GM06990 (cell line): ENCODE measurements at regions not wholly inside any gene's neighbourhood (a gene's known extent, or its start where the extent isn't known, plus 50 kb on each side); places are given as distances from the start of the nearest gene placed in this dataset.

Experiments used
- DNase-seq: peaks from one replicate; pipeline ENCODE4 v3.0.0-alpha.2; 2011; ENCODE audit not compliant: insufficient read length; ENCODE audit errors: extremely low read depth
- H3K27me3 ChIP-seq: replicated peaks from 2 replicates; pipeline ENCODE4 v1.6.0; 2011; ENCODE audit warnings: low read length; ENCODE audit not compliant: control insufficient read depth, insufficient read depth
- H3K36me3 ChIP-seq: 2 replicates; pipeline ENCODE4 v1.5.1; 2011; ENCODE audit warnings: low read length; ENCODE audit not compliant: control insufficient read depth, insufficient read depth
- H3K4me3 ChIP-seq: replicated peaks from 2 replicates; pipeline ENCODE4 v1.5.1; 2011; ENCODE audit warnings: low read depth, mild to moderate bottlenecking, control low read depth, low read length
- TF ChIP-seq, protein P1 (sequence below): IDR thresholded peaks from 2 replicates; pipeline ENCODE4 v1.5.1; 2011; ENCODE audit warnings: low read length, control low read depth, mild to moderate bottlenecking, inconsistent platforms; ENCODE audit not compliant: insufficient read depth, poor library complexity, severe bottlenecking

DNA sequence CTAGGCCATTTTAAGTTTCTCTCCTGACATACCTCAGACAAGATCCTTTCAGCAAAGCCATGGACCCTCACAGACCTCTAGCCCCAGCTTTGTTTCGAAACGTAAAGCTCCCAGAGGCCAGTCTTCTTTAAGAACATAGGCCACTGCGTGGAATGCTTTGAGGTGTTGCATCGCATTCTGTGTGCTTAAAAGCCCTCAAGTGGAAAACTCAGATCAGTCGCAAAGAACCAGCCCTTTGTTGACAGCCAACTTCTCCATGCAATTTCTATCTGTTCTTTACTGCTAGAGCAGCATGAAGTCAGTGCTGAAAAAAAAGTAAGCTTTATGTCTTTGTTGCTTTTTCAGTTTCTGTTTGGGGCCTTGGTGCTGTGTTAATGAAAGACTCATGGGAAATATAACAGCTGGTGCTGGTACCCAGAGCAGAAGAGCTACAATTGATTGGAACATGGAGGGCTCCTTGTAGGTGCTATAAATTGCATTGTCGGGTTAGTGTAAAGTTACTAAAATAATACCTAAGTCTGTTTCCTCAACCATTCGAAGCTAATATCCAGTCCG is 142.6 kb downstream of the MAP3K7 start:
- peaks cover 4% of the 10 kb centered on the region for H3K27me3 ChIP-seq
- TF ChIP-seq, protein P1, sequence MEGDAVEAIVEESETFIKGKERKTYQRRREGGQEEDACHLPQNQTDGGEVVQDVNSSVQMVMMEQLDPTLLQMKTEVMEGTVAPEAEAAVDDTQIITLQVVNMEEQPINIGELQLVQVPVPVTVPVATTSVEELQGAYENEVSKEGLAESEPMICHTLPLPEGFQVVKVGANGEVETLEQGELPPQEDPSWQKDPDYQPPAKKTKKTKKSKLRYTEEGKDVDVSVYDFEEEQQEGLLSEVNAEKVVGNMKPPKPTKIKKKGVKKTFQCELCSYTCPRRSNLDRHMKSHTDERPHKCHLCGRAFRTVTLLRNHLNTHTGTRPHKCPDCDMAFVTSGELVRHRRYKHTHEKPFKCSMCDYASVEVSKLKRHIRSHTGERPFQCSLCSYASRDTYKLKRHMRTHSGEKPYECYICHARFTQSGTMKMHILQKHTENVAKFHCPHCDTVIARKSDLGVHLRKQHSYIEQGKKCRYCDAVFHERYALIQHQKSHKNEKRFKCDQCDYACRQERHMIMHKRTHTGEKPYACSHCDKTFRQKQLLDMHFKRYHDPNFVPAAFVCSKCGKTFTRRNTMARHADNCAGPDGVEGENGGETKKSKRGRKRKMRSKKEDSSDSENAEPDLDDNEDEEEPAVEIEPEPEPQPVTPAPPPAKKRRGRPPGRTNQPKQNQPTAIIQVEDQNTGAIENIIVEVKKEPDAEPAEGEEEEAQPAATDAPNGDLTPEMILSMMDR, result no peak
- no peak overlapping the region for H3K4me3 ChIP-seq
- DNase-seq, result no peak
- no peaks in the 10 kb centered on the region for H3K36me3 ChIP-seq

DNA sequence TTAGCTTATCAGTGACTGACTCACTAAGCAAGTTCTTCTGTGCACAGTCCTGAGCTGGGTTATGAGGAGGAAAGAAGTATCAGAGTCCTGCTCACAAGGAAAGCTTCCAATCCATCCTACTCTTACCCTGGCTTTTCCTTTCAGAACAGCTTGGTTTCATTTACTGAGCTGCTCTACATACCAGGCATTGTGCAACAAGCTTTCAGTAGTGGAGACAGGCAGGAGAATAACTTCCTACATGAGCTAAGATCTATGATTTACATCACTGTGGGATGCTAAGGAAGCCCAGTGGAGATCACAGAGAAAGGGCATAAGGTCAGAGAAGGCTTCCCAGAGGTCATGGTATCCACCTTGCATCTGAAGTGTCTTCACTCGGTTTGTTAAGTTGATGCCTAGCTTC is 144.5 kb downstream of the MAP3K7 start:
- Histone ChIP-seq H3K27me3 (peaks cover 4% of the 10 kb centered on the region), H3K4me3 (no peak overlapping the region), H3K36me3 (no peaks in the 10 kb centered on the region)
- no peak for DNase-seq
- TF ChIP-seq, protein P1, result no peak

DNA sequence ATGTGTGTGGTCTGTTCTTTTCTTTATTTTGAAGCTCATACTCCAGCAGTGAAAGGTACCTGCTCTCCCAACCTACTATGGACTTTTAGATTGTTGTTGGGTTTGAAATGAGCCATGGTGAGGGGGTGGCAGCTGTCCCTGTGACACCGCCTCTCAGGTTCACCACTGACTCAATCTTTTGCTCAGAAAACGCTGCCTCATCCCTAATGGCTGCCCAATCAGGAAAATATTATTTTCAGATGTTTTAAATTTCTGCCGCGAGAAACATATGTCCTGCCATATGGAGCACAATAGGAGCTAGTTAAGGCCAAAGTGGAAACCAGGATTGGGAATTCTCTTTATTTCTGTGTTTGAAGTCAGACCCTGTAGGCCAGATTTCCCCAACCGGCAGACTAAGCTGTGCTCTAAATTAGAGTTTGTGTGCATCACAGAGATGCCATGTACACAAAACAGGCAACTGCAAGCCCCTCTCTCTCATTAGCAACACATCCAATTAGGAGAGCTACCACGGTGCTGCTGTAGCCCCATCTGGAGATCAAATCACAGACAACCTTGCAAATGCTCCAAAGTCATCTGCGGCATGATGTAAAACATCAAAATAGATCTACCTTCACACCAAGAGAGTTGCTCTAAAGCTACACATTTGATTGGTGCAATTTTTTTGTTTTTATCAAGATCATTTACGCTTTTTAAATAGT is 144.1 kb upstream of the BACH2 start:
- TF ChIP-seq, protein P1, result no peak
- no peak overlapping the region for H3K4me3 ChIP-seq
- peaks cover 4% of the 10 kb centered on the region for H3K27me3 ChIP-seq
- no peaks in the 10 kb centered on the region for H3K36me3 ChIP-seq
- no peak for DNase-seq

DNA sequence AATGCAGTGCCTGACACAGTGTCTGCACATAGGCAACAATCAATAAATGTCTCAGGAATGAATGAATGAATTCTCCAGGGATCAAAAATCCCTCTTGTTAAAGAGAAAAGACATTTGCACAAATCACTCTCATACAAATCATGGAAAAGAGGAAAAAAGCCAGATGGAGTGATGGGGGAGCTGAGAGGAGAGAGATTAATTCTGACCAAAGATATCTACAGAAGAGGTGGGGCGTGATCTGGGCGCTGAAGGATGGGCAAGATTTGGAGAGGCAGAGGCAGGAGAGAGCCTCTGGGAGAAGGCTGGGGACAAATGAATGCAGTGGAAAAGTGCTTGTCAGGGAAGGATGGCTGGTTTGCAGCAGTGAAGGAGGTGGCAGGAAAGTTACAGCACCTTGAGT is 142.9 kb upstream of the BACH2 start:
- Histone ChIP-seq H3K4me3 (no peak overlapping the region), H3K36me3 (no peaks in the 10 kb centered on the region), H3K27me3 (peaks cover 4% of the 10 kb centered on the region)
- TF ChIP-seq, protein P1, result no peak
- DNase-seq, result no peak

DNA sequence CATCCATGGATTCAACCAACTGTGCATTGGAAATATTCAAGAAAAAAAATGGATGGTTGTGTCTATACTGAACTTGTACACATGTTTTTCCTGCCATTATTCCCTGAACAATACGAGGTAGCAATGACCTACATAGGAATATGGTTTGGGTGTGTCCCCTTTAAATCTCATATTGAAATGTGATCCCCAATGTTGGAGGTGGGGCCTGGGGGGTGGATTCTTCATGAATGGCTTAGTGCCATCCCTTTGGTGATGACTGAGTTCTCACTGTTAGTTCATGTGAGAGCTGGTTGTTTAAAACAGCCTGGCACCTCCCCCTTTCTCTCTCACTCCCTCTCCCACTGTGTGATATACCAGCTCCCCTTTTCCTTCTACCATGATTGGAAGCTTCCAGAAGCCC is 139.8 kb upstream of the BACH2 start:
- peaks cover 2% of the 10 kb centered on the region; the same call in 1 of the 2 replicates for H3K27me3 ChIP-seq
- no peak for DNase-seq
- TF ChIP-seq, protein P1, result no peak

More for the DNA sequence above, 139.8 kb upstream of the BACH2 start:
- H3K36me3 ChIP-seq, result no peaks in the 10 kb centered on the region
- no peak overlapping the region for H3K4me3 ChIP-seq
